Suprapubic skin (tissue), 4 donors: ENCODE measurements at regions not wholly inside any gene's neighbourhood (a gene's known extent, or its start where the extent isn't known, plus 50 kb on each side); places are given as distances from the start of the nearest gene placed in this dataset.

Source experiments
- DNase-seq, 2 donors: peaks; one replicate each; pipeline ENCODE4 v3.0.0-alpha.2; 2019; ENCODE audit warnings: low spot score in 2 of 2
- H3K27ac ChIP-seq: fragments of 200-600 bp; sonication (generic); one replicate; pipeline ENCODE4 v1.5.1; 2019
- H3K27me3 ChIP-seq: fragments of 200-600 bp; sonication (generic); one replicate; pipeline ENCODE4 v1.5.1; 2019
- H3K36me3 ChIP-seq: fragments of 200-600 bp; sonication (generic); one replicate; pipeline ENCODE4 v1.5.1; 2019
- H3K4me1 ChIP-seq: fragments of 200-600 bp; sonication (generic); one replicate; pipeline ENCODE4 v1.5.1; 2019
- H3K4me3 ChIP-seq: fragments of 200-600 bp; sonication (generic); one replicate; pipeline ENCODE4 v1.5.1; 2019; ENCODE audit warnings: mild to moderate bottlenecking
- H3K9me3 ChIP-seq: fragments of 200-600 bp; sonication (generic); one replicate; pipeline ENCODE4 v1.5.1; 2019
- EP300 ChIP-seq: sonication (generic); formaldehyde crosslinking; IDR thresholded peaks from one replicate; pipeline ENCODE4 v1.6.1; 2017; ENCODE audit warnings: antibody characterized with exemption
- POLR2A ChIP-seq, 2 donors: fragments of 450-650 bp; IDR thresholded peaks; one replicate each; pipeline ENCODE4 v1.6.1; 2017; ENCODE audit warnings: antibody characterized with exemption in 2 of 2, mild to moderate bottlenecking in 2 of 2, moderate library complexity in 2 of 2
- POLR2AphosphoS5 ChIP-seq, 3 donors: sonication (generic); formaldehyde crosslinking; IDR thresholded peaks; one replicate each; pipeline ENCODE4 v1.6.1; 2017; ENCODE audit warnings: antibody characterized with exemption in 3 of 3
- WGBS: methylation state at CpG from one replicate; pipeline ENCODE4 v1.1.5; 2018; 5-methylcytosine and 5-hydroxymethylcytosine counted together
- TF ChIP-seq, protein P1 (sequence below), 2 donors: fragments of 200-600 bp in 1 of 2; fragments of 450-650 bp in 1 of 2; sonication (generic) in 1 of 2; IDR thresholded peaks; one replicate each; pipeline ENCODE4 v1.5.1; 2016 to 2019; ENCODE audit warnings: antibody characterized with exemption in 2 of 2, mild to moderate bottlenecking in 1 of 2, moderate library complexity in 1 of 2

DNA sequence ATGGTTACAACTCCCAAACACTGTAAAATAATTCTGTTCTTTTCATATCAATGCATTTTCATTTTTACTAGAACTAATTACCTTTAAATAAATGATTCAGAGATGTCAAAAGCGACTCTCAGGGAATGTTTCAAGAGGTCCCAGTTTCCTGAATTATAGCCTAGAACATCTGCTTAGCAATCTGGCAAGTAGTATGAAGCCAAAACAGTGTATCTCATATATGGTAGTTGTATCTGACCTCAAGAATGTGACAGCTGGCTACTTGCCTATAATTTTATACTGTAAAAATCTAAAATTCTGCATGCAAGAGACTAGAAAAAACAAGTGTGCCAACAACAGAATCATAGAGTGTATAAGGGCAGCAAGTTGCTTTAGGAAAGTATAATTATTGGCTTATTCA lies 187.7 kb upstream of the POU5F2 start:
- TF ChIP-seq EP300 (no peak), POLR2AphosphoS5 (IDR thresholded peaks at IDR 0.05) (no peak)

DNA sequence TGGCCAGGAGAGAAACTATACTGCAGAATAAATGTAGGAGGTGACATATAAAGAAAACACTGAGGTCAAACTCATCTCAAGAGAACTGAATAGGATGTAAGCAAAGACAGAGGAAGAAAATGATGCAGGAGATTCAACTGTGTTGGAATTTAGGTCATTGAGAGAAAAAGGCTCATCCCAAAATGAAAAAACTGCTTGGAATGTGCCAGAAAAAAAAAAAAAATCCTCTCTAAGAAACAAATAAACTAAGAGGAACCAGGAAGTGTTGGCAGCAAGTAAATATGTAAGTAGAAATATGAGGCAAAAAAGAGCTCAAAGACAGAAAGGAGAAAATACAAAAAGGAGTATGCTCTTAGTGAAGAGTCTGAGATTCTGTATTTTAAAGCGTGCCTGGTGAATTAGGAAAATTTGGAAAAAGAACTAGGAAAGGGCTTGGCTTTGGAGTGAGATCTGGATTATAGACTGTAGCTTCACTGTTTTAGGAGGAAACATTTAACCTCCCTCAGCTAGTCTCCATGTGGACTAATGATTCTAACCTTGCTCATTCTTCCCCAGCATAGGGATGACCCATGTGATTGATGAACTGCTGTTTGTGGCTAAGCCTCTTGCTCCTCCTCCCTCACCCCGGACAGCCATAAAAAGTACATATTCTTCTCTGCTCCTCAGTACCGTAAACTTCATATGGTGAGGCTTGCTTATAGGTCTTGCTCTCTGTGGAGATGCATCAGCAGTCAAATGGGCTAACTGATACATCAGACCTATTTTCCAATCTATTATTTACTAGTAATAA lies 185.6 kb upstream of the POU5F2 start:
- no peaks in the 10 kb centered on the region for H3K36me3 ChIP-seq
- no peaks in the 10 kb centered on the region for H3K4me1 ChIP-seq
- H3K4me3 ChIP-seq, result no peak overlapping the region
- no peaks in the 10 kb centered on the region for H3K27me3 ChIP-seq
- TF ChIP-seq POLR2A (IDR thresholded peaks at IDR 0.05), result no peak
- TF ChIP-seq, protein P1, sequence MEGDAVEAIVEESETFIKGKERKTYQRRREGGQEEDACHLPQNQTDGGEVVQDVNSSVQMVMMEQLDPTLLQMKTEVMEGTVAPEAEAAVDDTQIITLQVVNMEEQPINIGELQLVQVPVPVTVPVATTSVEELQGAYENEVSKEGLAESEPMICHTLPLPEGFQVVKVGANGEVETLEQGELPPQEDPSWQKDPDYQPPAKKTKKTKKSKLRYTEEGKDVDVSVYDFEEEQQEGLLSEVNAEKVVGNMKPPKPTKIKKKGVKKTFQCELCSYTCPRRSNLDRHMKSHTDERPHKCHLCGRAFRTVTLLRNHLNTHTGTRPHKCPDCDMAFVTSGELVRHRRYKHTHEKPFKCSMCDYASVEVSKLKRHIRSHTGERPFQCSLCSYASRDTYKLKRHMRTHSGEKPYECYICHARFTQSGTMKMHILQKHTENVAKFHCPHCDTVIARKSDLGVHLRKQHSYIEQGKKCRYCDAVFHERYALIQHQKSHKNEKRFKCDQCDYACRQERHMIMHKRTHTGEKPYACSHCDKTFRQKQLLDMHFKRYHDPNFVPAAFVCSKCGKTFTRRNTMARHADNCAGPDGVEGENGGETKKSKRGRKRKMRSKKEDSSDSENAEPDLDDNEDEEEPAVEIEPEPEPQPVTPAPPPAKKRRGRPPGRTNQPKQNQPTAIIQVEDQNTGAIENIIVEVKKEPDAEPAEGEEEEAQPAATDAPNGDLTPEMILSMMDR (IDR thresholded peaks at IDR 0.05), result no peak
- TF ChIP-seq EP300, result no peak
- TF ChIP-seq POLR2AphosphoS5 (IDR thresholded peaks at IDR 0.05), result no peak
- WGBS, result 71% methylated on average over 3 of the region's 3 CpGs
- no peaks in the 10 kb centered on the region for H3K9me3 ChIP-seq
- no peak overlapping the region for H3K27ac ChIP-seq
- no peak for DNase-seq

More for the DNA sequence above, 187.7 kb upstream of the POU5F2 start:
- Histone ChIP-seq H3K9me3 (no peaks in the 10 kb centered on the region), H3K27me3 (no peaks in the 10 kb centered on the region), H3K27ac (no peak overlapping the region), H3K36me3 (no peaks in the 10 kb centered on the region), H3K4me3 (no peak overlapping the region), H3K4me1 (no peaks in the 10 kb centered on the region)
- 66% methylated on average over 1 of the region's 1 CpG for WGBS
- DNase-seq, result no peak

DNA sequence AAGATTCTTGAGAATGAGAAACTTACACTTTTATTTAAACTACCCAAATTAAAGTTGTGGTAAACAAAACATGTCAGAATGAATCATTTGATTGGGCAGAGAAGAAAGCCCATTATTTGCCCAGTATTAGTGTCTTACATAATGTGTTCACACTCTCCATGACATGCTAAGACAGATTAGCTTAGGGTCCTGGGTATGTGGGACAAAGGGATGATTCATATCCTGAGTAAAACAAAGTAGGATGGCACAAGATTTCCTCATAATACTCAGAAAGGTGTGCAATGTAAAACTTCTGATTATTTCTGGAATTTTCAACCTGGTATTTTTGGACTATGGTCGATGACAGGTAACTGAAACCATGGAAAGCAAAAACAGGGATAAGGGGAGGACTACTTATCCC lies 183.9 kb upstream of the POU5F2 start:
- no peaks in the 10 kb centered on the region for H3K4me1 ChIP-seq
- H3K9me3 ChIP-seq, result no peaks in the 10 kb centered on the region
- no peaks in the 10 kb centered on the region for H3K36me3 ChIP-seq
- no peak overlapping the region for H3K4me3 ChIP-seq
- no peak overlapping the region for H3K27ac ChIP-seq
- WGBS, result 88% methylated on average over 1 of the region's 1 CpG
- no peak for DNase-seq
- no peaks in the 10 kb centered on the region for H3K27me3 ChIP-seq
- TF ChIP-seq EP300 (no peak), POLR2A (IDR thresholded peaks at IDR 0.05) (no peak), POLR2AphosphoS5 (IDR thresholded peaks at IDR 0.05) (no peak)
- TF ChIP-seq, protein P1 (IDR thresholded peaks at IDR 0.05), result no peak

DNA sequence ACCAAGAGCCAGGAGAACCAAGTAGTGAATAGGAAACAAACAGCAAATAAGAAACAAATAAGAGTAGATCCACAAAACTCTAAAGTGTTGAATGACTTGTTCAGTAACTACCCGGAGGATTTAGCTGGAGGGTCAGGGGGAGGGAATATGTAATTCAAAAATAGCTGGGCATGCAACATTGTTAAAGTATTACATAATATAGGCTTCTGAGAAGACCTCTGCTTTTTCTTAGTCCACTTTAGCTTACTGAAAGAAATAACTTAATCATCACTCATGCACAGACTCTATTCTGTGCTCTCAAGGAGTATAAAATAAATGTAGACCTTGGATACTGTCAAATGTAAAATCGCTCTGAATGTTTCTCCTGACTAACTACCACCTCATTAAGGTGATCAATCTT lies 183.2 kb upstream of the POU5F2 start:
- no peak overlapping the region for H3K27ac ChIP-seq

DNA sequence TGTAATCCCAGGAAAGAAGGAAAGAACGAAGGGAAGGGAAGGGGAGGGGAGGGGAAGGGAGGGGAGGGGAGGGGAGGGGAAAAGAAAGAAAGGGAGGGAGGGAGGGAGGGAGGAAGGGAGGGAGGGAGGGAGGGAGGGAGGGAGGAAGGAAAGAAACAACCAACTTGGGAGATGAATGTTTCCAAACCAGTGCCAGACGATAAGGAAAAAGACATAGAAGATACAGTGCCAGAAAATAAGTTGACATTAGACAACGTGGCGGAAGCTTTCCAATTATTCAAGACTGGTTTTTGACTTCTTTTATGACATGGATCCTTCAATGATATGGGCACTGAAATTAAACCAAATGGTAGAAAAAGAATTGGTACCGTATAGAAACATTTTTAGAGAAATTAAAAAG lies 181.2 kb upstream of the POU5F2 start:
- Histone ChIP-seq H3K4me1 (no peaks in the 10 kb centered on the region), H3K27me3 (no peaks in the 10 kb centered on the region), H3K27ac (no peak overlapping the region), H3K9me3 (no peaks in the 10 kb centered on the region), H3K36me3 (no peaks in the 10 kb centered on the region), H3K4me3 (no peak overlapping the region)
- no peak for DNase-seq
- WGBS, result 91% methylated on average over 5 of the region's 5 CpGs
- TF ChIP-seq POLR2A (IDR thresholded peaks at IDR 0.05), result no peak
- TF ChIP-seq EP300, result no peak
- TF ChIP-seq, protein P1 (IDR thresholded peaks at IDR 0.05), result no peak
- no peak for TF ChIP-seq POLR2AphosphoS5 (IDR thresholded peaks at IDR 0.05)

More for the DNA sequence above, 183.2 kb upstream of the POU5F2 start:
- Histone ChIP-seq H3K9me3 (no peaks in the 10 kb centered on the region), H3K27me3 (no peaks in the 10 kb centered on the region), H3K36me3 (no peaks in the 10 kb centered on the region), H3K4me3 (no peak overlapping the region), H3K4me1 (no peaks in the 10 kb centered on the region)
- WGBS, result 77% methylated on average over 2 of the region's 2 CpGs
- TF ChIP-seq EP300 (no peak), POLR2A (IDR thresholded peaks at IDR 0.05) (no peak), POLR2AphosphoS5 (IDR thresholded peaks at IDR 0.05) (no peak)
- TF ChIP-seq, protein P1 (IDR thresholded peaks at IDR 0.05), result no peak
- no peak for DNase-seq
